HPDE6-E6E7 (cell line): ENCODE measurements at regions not wholly inside any gene's neighbourhood (a gene's known extent, or its start where the extent isn't known, plus 50 kb on each side); places are given as distances from the start of the nearest gene placed in this dataset.

ENCODE experiments used
- DNase-seq: peaks from one replicate; pipeline ENCODE4 v3.0.0; 2011; ENCODE audit warnings: missing footprints; ENCODE audit errors: extremely low spot score

DNA sequence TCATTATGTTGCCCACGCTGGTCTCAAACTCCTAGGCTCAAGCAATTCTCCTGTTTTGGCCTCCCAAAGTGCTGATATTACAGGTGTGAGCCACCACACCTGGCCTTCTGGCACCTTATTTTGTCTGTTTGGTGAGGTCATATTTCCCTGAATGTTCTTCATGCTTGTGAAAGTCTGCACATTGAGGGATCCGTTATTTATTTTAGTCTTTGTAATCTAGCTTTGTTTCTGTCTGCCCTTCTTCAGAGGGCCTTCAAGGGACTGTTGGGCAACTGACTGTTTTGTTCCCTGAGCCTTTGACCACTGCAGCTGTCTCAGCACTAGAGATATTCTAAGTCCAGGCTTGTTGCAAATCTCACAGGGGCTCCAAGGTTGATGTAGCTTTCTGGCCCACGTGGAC, 110.5 kb upstream of the RFC3 start:
- DNase-seq, result no peak

- DNase-seq, result no peak
Observed at GRCh38 chr13:33710924-33711323, 107.0 kb upstream of the RFC3 start.

DNA sequence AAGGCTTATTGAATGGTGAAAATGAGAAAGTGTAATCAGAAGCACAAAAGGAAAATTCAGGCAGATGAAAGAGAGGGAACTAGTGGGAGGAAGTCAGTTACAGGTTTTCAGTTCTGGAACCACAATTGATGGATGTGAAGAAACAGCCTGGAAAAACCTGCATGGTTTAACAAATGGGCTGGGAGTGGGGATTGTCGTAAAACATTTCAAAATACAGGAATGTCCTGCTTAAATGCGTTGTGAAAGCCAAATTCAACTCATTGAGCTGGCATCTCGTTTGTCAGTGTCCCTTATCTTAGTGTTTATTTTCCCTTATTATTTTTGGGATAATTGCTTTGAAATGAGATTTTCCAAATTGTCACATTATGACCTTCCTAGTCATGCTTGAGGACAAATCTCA, 106.5 kb upstream of the RFC3 start:
- DNase-seq, result no peak

- DNase-seq, result no peak
Observed at GRCh38 chr13:33717775-33718174, 100.2 kb upstream of the RFC3 start.

- DNase-seq, result no peak
Observed at GRCh38 chr13:33721724-33722123, 96.2 kb upstream of the RFC3 start.

DNA sequence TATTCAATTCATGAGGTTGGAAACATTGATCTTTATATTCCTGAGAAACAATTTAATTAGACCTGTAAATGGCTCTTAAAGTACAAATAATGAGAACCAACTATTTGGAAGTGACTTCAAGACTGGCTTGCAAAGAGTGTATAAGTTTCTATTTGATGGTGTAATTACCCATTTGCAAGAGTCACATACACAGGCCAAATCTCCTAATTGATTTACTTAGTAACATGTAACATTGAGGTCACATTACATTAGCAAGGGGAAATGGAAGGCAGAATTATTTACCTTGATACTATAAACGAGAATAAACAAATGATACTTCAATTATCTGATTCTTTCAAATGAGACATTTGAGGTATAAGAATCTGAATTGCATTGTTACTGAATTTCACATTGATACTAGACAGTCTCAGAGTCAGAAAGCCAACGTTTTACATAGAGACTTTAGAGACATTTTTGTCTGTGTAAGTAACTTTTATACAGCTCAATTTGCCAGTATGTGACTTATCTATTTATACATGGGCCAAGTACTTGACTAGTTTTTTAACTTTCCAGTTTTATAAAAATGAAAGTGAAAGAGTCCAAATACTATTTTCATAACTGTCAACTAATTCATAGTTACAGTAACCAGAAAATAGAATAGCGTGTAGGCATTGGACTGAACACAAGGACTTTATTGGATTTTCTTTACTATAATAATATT, 95.6 kb upstream of the RFC3 start:
- no peak for DNase-seq

DNA sequence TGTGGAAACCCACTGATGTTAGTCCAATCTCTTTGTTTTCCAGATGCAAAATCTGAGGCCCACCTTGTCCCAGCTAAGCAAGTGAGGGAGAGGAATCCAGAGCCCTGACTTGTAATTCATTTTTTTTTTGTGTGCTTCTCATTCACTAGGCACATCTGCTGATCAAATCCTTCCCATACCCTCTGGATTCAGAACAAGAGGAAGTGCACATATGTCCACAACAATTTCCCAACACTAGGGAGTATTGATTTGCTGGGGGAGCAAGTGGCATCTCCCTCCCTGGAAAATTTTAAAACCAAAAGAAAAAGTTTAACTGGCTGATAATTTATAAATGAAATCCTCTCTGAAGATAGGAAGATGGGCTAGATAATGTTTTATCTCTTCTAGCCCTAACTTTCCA, 94.6 kb upstream of the RFC3 start:
- DNase-seq, result no peak

DNA sequence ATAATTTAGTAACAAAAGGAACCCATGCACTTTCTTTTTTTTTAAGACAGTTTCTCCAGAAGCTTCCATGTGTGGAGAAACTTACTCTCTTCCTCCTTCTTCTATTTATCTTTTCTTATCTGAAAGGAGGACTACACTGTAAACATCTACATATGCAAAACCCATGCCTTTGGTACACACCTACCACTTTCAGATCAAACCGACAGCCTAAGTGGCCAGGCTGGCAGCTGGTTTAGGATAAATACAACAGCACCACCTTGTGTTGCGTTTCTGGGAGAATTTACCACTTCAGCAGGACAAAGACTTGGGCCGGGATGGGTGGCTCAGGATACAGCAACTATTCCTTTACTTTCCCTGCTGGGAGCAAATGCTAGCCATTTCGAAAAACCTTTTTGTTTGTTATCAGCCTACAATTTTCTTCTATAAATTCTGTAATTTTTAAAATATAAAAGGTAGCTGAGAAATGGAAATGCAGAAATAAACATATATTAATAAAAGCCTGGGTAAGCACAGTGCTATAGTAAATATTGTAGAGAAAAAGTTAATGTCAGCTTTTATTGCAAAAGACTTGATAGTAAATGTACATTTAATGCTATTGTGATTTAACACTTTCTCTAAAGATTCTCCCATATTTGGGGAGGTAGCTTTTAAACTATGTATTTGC, 94.0 kb upstream of the RFC3 start:
- DNase-seq, result peak; percentile 35

DNA sequence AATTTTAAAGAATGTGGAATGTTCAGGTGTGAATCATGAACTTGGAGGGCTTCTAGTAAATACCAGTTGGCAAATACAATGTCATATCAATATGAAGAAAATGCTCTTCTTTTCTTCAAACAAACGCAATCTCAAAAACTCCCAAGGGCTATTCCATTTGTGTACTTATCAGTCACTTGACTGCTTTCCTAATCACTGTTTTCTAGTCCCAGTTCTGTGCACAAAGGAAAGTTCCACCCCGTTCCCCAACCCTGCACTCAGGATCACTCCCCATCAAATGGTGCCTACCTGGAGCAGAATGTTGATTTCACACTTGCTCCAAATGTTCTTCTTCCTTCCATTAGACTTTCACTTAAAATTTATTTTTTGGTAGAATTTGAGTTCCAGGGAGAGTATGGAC, 92.6 kb upstream of the RFC3 start:
- DNase-seq, result no peak

DNA sequence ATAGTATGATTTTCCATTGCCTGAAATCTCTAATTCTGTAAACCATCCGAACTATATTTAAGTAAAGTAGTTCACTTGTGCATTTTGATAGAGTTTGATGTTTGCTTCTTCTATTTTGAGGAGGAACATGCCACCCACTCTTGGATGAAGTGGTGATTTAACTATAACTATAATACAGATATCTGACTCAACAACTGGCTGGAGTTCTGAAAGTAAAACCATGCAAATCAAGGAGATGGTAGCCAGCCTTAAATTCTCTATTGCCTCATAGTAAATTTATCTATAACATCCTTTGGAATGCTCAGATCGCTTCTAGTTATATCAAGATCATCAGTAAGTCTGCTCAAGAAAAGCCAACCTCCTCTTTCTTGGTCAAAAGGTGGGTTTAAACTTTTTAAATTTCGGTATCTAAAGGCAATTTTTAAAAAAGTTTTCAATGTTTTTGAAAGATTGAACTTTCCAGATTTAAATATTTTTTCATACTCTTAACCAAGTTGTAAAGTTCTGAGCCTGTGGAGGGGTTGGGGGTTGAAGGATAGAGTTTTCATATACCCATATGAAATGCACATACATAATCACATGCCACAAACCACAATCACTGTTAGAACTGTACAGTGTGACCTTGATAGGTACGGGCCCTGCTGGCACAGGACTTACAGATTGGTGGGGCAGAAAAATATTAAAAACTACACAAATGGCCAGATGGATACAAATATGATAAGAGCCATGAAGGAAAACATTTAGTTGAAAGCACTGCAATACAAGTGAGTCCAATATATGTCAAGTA, 90.5 kb upstream of the RFC3 start:
- no peak for DNase-seq

GRCh38 chr13:33728271-33729037, 89.5 kb upstream of the RFC3 start:
- no peak for DNase-seq

- no peak for DNase-seq
Observed at GRCh38 chr13:33730147-33730546, 87.8 kb upstream of the RFC3 start.

GRCh38 chr13:33730619-33731018, 87.3 kb upstream of the RFC3 start:
- DNase-seq, result no peak

GRCh38 chr13:33735276-33735675, 82.7 kb upstream of the RFC3 start:
- DNase-seq, result no peak

- no peak for DNase-seq
Observed at GRCh38 chr13:33739254-33739653, 78.7 kb upstream of the RFC3 start.

GRCh38 chr13:33740134-33740538, 77.8 kb upstream of the RFC3 start:
- DNase-seq, result no peak

GRCh38 chr13:33742321-33742720, 75.6 kb upstream of the RFC3 start:
- DNase-seq, result no peak

GRCh38 chr13:33743438-33744368, 74.2 kb upstream of the RFC3 start:
- DNase-seq, result no peak

GRCh38 chr13:33744589-33745369, 73.2 kb upstream of the RFC3 start:
- no peak for DNase-seq
